ENCODE measurements at regions not wholly inside any gene's neighbourhood (a gene's known extent, or its start where the extent isn't known, plus 50 kb on each side); places are given as distances from the start of the nearest gene placed in this dataset.

GRCh38 chr11:101666916-101667315 lies 83.1 kb upstream of the TRPC6 start:
- H3K36me3 ChIP-seq (ENCODE audit: control insufficient read depth in 2 of 2, extremely low read depth in 1 of 2, insufficient read depth in 2 of 2, low read length in 2 of 2), result no peaks in the 10 kb centered on the region
- no peak for DNase-seq (ENCODE audit: low read depth, low spot score)
- CTCF ChIA-PET, result no interaction called here
- no peaks in the 10 kb centered on the region for H3K9me3 ChIP-seq (replicated peaks; ENCODE audit: control insufficient read depth, insufficient read depth, low read length)
- no peaks in the 10 kb centered on the region for H4K20me1 ChIP-seq (replicated peaks; ENCODE audit: control insufficient read depth, extremely low read depth, insufficient read depth, low read length)
- no peak for TF ChIP-seq FOS (IDR thresholded peaks at IDR 0.05; ENCODE audit: borderline replicate concordance, insufficient read depth, low read length)
- TF ChIP-seq CTCF (IDR thresholded peaks at IDR 0.05; ENCODE audit: extremely low read depth in 1 of 2, insufficient read depth in 1 of 2, low read depth in 1 of 2, low read length in 2 of 2), result no peak
- TF ChIP-seq GATA2 (IDR thresholded peaks at IDR 0.05; ENCODE audit: insufficient read depth, insufficient read length, low read depth, low read length), result no peak
- no peak for TF ChIP-seq MYC (IDR thresholded peaks at IDR 0.05; ENCODE audit: low read depth, low read length)
- TF ChIP-seq POLR2A (IDR thresholded peaks at IDR 0.05; ENCODE audit: low read depth, low read length), result no peak
- no peak for TF ChIP-seq EZH2 (IDR thresholded peaks at IDR 0.05; ENCODE audit: borderline replicate concordance, low read depth, low read length, severe bottlenecking)
- no peak for TF ChIP-seq MAX (IDR thresholded peaks at IDR 0.05; ENCODE audit: insufficient read depth, insufficient read length)
- no peak for TF ChIP-seq JUN (IDR thresholded peaks at IDR 0.05; ENCODE audit: borderline replicate concordance, insufficient read depth, insufficient read length, low read depth)
- no peak for TF ChIP-seq POLR2AphosphoS5 (IDR thresholded peaks at IDR 0.05; ENCODE audit: insufficient read depth, low read depth, low read length)
- intact Hi-C loops (cut with micrococcal nuclease), result no loop called here
- H3K4me1 ChIP-seq (ENCODE audit: control insufficient read depth, extremely low read depth, insufficient read depth, low read length), result no peaks in the 10 kb centered on the region
- H2AFZ ChIP-seq (ENCODE audit: low read depth, low read length), result no peak overlapping the region
- no peak overlapping the region for H3K27ac ChIP-seq (ENCODE audit: insufficient read depth, low read depth, low read length)
- H3K9me1 ChIP-seq (replicated peaks; ENCODE audit: control insufficient read depth, extremely low read depth, insufficient read depth, low read length), result no peaks in the 10 kb centered on the region
- no peak for FAIRE-seq
- no TSS peak for BruUV-seq (replicated peaks)
- no peak overlapping the region for H3K4me2 ChIP-seq (ENCODE audit: insufficient read depth, low read length)
- H3K9ac ChIP-seq (replicated peaks; ENCODE audit: extremely low read depth, insufficient read depth, low read length), result no peak overlapping the region
- H3K4me3 ChIP-seq (replicated peaks in 1 of 3; ENCODE audit: insufficient read depth in 1 of 3, low read depth in 1 of 3, low read length in 3 of 3), result no peak overlapping the region
- no peaks in the 10 kb centered on the region for H3K79me2 ChIP-seq (ENCODE audit: control insufficient read depth, insufficient read depth, low read length)
- POLR2A ChIA-PET, result no interaction called here
- dilution Hi-C loops (cut with MboI; ENCODE audit: extremely low pct_ligation_motif_present, low sequenced_read_pairs), result no loop called here
- no peaks in the 10 kb centered on the region for H3K27me3 ChIP-seq (ENCODE audit: control insufficient read depth in 2 of 2, insufficient read depth in 2 of 2, low read length in 2 of 2)

Data from endothelial cell of umbilical vein (primary cell).